Neural progenitor cell (in vitro differentiated cells): ENCODE measurements at regions not wholly inside any gene's neighbourhood (a gene's known extent, or its start where the extent isn't known, plus 50 kb on each side); places are given as distances from the start of the nearest gene placed in this dataset.

ENCODE experiments used
- CTCF ChIP-seq: fragments of 200-600 bp; sonication (generic); IDR thresholded peaks from 2 replicates; pipeline ENCODE4 v1.5.1; 2017; ENCODE audit warnings: antibody characterized with exemption, mild to moderate bottlenecking
- EZH2 ChIP-seq: fragments of 200-600 bp; sonication (generic); IDR thresholded peaks from 2 replicates; pipeline ENCODE4 v1.6.1; 2017; ENCODE audit warnings: antibody characterized with exemption, mild to moderate bottlenecking, moderate library complexity

DNA sequence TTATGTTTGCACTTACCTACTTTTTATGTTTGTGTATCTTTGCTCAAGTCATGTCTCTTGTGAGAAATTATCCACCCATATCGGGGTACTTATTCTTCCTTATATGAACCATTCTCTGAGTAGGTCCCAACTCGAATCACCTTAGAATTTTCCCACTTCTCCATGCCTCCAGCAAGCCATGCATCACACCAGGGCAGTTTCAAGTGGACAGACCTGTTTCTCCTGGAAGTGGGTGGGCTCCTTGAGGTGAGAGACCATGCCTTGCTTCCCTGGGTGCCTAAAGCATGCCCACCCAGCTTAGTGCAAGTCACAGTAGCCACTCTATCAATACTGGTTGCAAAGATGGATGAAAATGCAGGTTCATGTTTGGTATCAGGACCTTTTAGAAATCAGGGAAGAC lies 187.2 kb downstream of the KIT start:
- TF ChIP-seq CTCF = no peak
- TF ChIP-seq EZH2 = no peak
